Midbrain (tissue), 1 donor: ENCODE measurements at regions not wholly inside any gene's neighbourhood (a gene's known extent, or its start where the extent isn't known, plus 50 kb on each side); places are given as distances from the start of the nearest gene placed in this dataset.

Source experiments
- DNase-seq: peaks from one replicate; lab custom pipeline; 2025; lab: John Stamatoyannopoulos, UW

DNA sequence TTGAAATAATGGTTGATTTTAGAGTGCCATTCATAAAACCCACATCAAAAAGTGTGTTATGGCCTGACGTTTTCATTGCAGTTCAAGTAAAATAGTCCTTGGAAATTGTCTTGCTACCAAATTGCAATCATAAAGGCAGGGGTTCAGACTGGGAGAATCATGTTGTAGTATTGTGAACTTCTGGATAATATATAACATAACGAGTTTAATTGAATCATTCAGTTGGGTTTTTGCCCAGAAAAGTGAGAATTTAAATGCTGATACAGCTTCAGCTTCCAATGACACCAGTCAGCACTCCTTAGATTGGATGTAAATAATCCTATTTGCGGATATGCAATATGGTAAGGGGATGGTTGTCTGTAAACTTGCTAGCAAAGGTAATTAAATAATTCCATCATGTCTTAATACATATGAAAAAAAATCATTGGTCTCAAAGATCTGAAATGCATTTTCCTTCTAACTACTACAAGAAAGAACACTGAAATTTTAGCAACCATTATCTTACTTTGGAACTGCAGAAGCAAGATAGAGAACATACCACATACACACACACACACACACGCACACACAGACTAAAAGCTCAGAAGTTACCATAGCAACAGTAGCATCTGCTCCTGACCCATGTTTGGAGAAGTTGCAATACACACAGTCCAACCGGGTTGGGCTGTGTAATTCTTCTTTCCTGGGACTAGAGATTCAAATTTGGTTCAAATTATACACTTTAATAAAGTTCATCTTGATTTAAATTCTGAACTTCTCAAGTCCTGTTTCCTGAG lies 686.2 kb upstream of the NR2F2 start:
- no peak for DNase-seq

GRCh38 chr15:95645791-95646338 lies 684.6 kb upstream of the NR2F2 start:
- no peak for DNase-seq

DNA sequence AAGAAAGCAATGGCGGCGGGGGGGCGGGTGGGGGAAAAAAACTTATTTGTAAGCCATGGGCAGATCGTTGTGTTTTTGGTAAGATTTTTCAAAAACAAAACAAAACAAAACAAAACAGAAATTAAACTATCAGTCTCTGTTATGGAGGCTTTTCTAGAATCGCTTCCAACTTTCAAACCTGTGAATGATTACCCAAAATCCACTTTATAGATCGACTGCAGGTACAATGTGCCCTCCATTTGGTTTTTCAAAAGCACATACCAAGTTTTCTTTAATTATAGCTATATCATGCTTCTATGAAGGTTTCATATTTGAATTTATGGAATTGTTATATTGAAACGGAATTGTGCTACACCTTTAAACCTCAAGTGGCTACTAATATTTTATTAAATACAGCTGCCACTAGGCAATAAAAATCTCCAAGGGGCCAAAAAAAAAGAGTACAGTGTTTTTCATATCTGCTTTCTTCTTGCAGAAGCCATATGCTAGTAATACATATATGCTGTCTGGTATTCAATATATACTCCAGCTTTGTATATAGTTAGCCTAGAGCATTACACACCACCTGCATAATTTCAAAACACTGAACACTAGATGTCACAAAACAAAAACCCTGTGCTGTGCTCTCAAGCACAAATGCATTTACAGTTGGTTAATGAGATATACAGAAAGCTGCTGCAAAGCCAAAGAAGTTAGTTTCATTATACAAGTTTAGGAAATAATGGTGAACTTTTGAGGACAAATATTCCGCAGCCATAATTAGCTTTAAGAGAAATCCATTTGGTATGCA lies 683.8 kb upstream of the NR2F2 start:
- no peak for DNase-seq

- no peak for DNase-seq
Measured at GRCh38 chr15:95647531-95648277, 682.8 kb upstream of the NR2F2 start.

DNA sequence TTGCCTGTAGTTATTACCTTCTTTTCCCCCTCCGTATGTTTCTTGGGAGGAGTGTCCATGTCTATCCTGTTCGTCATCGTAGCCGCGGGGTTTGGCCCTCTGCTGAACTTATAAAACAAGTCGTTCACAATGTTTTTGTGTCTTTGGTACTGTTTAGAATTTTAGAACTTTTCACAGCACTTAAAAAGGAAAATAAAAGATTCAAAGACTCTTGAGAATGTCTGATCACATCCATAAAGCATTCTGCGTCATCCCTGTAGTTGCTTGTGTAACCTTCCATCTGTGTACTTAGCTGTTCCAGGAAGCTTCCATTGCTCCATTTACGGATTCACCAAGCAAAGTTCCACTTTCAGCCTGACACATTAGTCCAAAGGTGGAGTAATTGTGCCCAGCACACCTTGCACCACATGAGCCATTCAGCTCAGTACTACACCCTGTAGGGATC lies 677.1 kb upstream of the NR2F2 start:
- no peak for DNase-seq

DNA sequence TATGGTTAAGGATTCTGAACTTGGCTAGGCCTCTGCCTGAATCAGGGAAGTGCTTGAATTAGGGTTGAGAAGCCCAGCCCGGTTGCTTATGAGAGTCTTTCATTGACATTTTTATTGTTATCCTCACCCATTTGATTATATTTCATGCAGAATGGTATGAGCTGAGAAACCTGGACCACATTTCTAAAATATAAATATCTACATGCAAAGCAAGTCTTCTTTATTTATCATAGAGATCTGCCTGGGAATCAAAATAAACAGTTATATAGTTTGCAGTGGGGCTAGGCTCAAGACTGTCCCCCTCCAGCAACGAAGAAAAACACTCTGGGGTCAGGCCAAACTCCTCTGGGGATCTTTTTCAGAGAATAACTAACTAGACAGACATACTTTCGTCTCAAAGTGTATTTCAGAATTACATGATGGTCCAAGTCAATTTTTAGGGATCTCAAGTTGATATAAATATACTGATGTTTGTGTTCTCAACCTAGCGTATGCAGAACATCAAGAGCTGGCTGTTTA lies 675.4 kb upstream of the NR2F2 start:
- no peak for DNase-seq

- DNase-seq = no peak
Measured at GRCh38 chr15:95656595-95656994, 673.9 kb upstream of the NR2F2 start.

DNA sequence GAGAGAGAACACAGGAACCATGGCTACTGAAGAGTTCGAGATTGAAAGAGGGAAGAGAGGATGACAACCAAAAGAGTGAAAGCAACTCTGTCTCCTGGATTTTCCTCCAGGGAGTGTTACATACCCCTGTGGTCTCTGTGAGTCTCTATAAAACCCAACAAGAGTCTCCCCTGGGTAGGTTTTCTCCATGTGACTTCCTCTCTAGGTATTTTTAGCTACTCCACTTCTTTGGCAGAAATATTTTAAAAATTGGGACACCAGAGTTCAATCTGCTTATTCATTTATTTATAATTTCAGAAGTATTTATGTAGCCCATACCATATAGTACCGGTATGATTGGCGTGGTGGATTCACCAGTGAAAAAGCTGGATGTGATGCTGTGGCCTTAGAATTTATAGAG lies 671.7 kb upstream of the NR2F2 start:
- DNase-seq = no peak

- no peak for DNase-seq
Measured at GRCh38 chr15:95659656-95660055, 670.8 kb upstream of the NR2F2 start.

GRCh38 chr15:95662638-95663037 lies 667.9 kb upstream of the NR2F2 start:
- no peak for DNase-seq

- DNase-seq = no peak
Measured at GRCh38 chr15:95663156-95664100, 667.1 kb upstream of the NR2F2 start.

GRCh38 chr15:95664450-95664849 lies 666.0 kb upstream of the NR2F2 start:
- no peak for DNase-seq

- DNase-seq = no peak
Measured at GRCh38 chr15:95669146-95669922, 661.2 kb upstream of the NR2F2 start.

GRCh38 chr15:95674031-95674430 lies 656.5 kb upstream of the NR2F2 start:
- DNase-seq = no peak

DNA sequence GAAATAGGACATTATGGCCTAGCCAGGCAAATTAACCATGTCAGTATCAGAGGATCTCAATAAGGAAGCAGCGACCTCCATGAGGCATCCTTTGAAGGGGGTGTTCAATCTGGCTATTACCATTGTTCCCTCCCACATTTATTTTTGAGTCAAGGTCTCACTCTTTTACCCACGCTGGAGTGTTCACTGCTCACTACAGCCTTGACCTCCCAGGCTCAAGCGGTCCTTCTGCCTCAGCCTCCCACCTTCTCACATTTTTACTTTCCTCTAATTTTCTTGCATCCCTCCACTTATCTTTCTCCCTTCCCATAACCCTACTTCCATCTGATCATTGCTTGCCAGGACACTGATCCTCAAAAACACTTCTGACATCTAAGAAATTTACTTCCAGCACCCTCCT lies 654.0 kb upstream of the NR2F2 start:
- DNase-seq = no peak

DNA sequence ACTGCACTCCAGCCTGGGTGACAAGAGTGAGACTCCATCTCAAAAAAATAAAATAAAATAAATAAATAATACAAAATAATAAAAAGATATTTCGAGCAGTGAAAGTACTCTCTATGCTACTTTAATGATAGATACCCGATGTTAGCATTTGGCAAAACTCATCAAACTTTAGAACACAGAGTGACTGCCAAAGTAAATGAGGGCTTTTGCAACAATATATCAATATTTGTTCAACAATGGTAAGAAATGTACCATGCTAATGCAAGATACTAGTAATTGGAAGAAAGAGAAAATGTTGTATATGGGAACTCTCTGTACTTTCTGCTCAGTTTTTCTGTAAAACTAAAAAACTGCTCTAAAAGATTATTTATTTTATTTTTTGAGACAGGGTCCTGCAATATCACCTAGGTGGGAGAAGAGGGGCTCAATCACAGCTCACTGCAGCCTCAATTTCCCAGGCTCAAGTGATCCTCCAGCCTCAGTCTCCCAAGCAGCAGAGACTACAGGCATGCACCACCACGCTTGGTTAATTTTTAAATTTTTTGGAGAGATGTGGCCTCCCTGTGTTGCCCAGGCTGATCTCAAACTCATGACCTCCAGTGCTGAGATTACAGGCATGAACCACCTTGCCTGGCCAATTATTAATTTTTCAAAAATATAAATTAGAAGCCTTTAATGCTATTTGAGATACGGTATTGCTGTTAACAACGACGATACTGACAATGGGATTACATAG lies 650.5 kb upstream of the NR2F2 start:
- no peak for DNase-seq

GRCh38 chr15:95680728-95681127 lies 649.8 kb upstream of the NR2F2 start:
- no peak for DNase-seq

DNA sequence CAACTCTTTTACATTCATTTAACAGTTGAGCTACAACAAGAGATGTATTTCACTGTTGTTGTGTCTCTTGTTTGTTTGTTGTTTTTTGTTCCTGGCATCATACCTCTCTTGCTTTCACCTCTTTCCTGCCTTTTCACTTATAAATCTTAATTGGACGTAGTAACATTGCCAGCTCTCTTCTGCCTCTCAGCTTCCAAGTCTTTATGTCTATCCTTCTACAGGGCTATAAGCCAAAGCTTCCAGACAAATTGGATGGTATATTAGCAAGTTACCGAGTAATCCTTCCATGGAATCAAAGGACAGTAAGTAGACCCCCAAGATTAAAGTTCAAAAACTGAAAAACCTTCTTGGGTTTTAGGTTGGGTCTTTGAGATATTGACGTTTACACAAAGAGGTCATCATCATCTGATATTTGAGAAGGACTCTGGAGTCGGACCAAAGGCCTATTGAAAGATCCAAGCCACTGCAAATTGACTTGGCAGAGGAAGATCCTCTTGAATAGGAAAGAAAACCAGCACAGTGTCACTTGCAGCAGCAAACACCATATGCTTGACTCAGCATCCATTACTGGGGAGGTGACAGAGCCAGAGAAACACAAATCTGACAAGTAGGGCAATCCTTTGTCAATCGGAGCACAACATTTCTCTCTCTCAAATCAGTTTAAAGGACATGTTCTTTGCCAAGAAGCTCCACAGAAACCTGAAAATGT lies 648.5 kb upstream of the NR2F2 start:
- no peak for DNase-seq

DNA sequence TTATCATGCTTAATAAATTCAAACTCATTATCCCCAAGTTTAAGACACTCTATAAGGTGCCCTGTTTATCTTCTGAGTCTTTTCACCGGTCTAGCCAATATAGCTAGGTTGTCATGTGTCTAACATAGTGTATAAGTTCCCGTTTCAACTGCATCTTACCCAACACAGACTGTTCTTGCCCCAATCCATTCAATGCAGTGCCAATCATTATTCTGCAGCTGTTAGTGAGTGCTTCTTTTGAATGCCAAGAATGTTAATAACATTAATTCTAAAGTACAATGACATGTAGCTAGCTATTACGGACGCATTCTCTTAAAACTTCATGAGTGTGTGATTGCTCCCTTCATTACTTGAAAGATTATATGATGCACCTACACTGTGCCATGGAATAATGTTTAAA lies 646.4 kb upstream of the NR2F2 start:
- DNase-seq = no peak
